CD4-positive, CD25-positive, alpha-beta regulatory T cell (primary cell): ENCODE measurements at regions not wholly inside any gene's neighbourhood (a gene's known extent, or its start where the extent isn't known, plus 50 kb on each side); places are given as distances from the start of the nearest gene placed in this dataset.

Experiments
- ATAC-seq, 2 donors: fragments of 150-1000 bp; cut with Tn5 transposase; one replicate each; pipeline ENCODE4 v1.10.0; 2021; ENCODE audit warnings: low read depth in 2 of 2, moderate number of reproducible peaks in 2 of 2, moderate library complexity in 1 of 2
- DNase-seq, 3 donors: peaks; one replicate each; pipeline versions ENCODE4 v3.0.0 to v3.0.0-alpha.2; 2012 to 2022; ENCODE audit warnings: mixed read lengths in 1 of 3
- H3K27ac ChIP-seq: one replicate; pipeline ENCODE4 v1.7.0; 2013; ENCODE audit warnings: mild to moderate bottlenecking, low read length; ENCODE audit not compliant: insufficient read depth, poor library complexity, severe bottlenecking
- H3K27me3 ChIP-seq: one replicate; pipeline ENCODE4 v1.7.0; 2013; ENCODE audit warnings: low read length; ENCODE audit not compliant: control insufficient read depth, insufficient read depth
- H3K36me3 ChIP-seq: one replicate; pipeline ENCODE4 v1.7.0; 2013; ENCODE audit warnings: mild to moderate bottlenecking, low read length, moderate library complexity; ENCODE audit not compliant: control insufficient read depth, insufficient read depth
- H3K4me1 ChIP-seq: 2 replicates; pipeline ENCODE4 v1.7.0; 2013; ENCODE audit warnings: mild to moderate bottlenecking, low read length; ENCODE audit not compliant: insufficient read depth, control insufficient read depth, poor library complexity, severe bottlenecking
- H3K4me3 ChIP-seq: one replicate; pipeline ENCODE4 v1.7.0; 2013; ENCODE audit warnings: low read depth, mild to moderate bottlenecking, low read length, moderate library complexity
- H3K9me3 ChIP-seq, 2 experiments: 1 replicate in 1 of 2; 2 replicates in 1 of 2; pipeline ENCODE4 v1.7.0; 2013; ENCODE audit warnings: low read length in 2 of 2, mild to moderate bottlenecking in 1 of 2, moderate library complexity in 1 of 2; ENCODE audit not compliant: control insufficient read depth in 2 of 2
- H3K27ac Mint-ChIP-seq, 3 donors: one replicate each; pipeline ENCODE4 v1.8.0; 2020 to 2022; ENCODE audit warnings: mild to moderate bottlenecking in 3 of 3, mixed read lengths in 3 of 3, moderate library complexity in 2 of 3
- H3K27me3 Mint-ChIP-seq: one replicate; pipeline ENCODE4 v1.8.0; 2022; ENCODE audit warnings: mild to moderate bottlenecking, mixed read lengths
- H3K36me3 Mint-ChIP-seq: one replicate; pipeline ENCODE4 v1.8.0; 2020; ENCODE audit warnings: mixed read lengths
- H3K4me1 Mint-ChIP-seq, 4 donors: one replicate each; pipeline ENCODE4 v1.8.0; 2020 to 2022; ENCODE audit warnings: mixed read lengths in 4 of 4, mild to moderate bottlenecking in 1 of 4
- H3K4me3 Mint-ChIP-seq, 4 donors: one replicate each; pipeline ENCODE4 v1.8.0; 2020 to 2022; ENCODE audit warnings: mild to moderate bottlenecking in 4 of 4, mixed read lengths in 4 of 4, moderate library complexity in 3 of 4
- H3K9me3 Mint-ChIP-seq, 7 donors: one replicate each; pipeline ENCODE4 v1.8.0; 2020 to 2022; ENCODE audit warnings: mixed read lengths in 7 of 7, mild to moderate bottlenecking in 3 of 7, moderate library complexity in 2 of 7

DNA sequence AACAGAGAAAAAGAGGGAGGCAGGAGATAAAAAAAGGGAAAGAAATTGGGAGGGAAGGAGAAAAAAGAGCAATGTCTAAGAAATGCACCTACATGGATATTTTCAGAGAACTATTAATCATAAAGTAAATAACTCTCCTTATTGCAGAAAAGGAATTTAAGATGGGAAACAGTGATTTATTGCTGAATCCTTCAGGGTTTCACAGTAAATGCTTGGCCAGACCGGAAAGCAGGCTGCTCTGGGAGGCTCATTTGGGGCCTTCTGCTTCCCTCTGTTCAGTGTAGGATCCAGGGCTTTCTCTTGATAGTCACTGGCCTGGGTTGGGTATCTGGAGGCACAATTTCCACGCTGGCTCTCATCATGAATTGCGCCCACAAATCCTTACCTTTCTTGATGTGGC, 324.3 kb upstream of the SORL1-AS1 start:
- no peak overlapping the region for H3K4me3 Mint-ChIP-seq
- Histone ChIP-seq H3K36me3 (no peaks in the 10 kb centered on the region), H3K27me3 (no peaks in the 10 kb centered on the region), H3K4me1 (no peaks in the 10 kb centered on the region), H3K9me3 (no peaks in the 10 kb centered on the region), H3K4me3 (no peak overlapping the region), H3K27ac (no peak overlapping the region)
- peaks cover 0 to 3% (median 0%) of the 10 kb centered on the region in 7 donors for H3K9me3 Mint-ChIP-seq
- no peaks in the 10 kb centered on the region for H3K36me3 Mint-ChIP-seq
- DNase-seq (no peak), ATAC-seq (no peak)
- no peaks in the 10 kb centered on the region for H3K4me1 Mint-ChIP-seq
- H3K27me3 Mint-ChIP-seq, result no peaks in the 10 kb centered on the region
- H3K27ac Mint-ChIP-seq, result no peak overlapping the region

DNA sequence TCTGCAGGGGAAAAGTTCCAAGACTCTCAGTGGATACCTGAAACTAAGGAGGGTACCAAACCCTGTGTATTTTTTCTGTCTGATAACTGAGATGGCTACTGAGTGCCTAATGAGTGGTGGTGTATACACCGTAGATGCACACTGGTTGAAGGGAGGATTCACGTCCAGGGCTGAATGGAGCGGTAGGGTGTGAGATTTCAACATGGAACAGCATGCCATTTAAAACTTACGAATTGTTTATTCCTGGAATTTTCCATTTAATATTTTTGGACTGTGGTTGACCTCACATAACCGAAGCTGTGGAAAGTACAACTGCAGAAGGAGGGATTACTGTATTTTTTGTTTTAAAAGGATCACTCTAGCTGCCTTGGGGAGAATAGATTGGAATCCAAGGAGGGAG, 322.5 kb upstream of the SORL1-AS1 start:
- H3K9me3 ChIP-seq, result no peaks in the 10 kb centered on the region
- H3K9me3 Mint-ChIP-seq, result peaks cover 0 to 4% (median 0%) of the 10 kb centered on the region in 7 donors
- no peak overlapping the region for H3K27ac ChIP-seq
- no peak overlapping the region for H3K27ac Mint-ChIP-seq
- H3K4me1 ChIP-seq, result no peaks in the 10 kb centered on the region
- no peaks in the 10 kb centered on the region for H3K36me3 ChIP-seq
- H3K4me3 Mint-ChIP-seq, result no peak overlapping the region
- H3K4me3 ChIP-seq, result no peak overlapping the region
- no peaks in the 10 kb centered on the region for H3K27me3 Mint-ChIP-seq
- H3K4me1 Mint-ChIP-seq, result no peaks in the 10 kb centered on the region
- DNase-seq (no peak), ATAC-seq (no peak)
- no peaks in the 10 kb centered on the region for H3K36me3 Mint-ChIP-seq
- H3K27me3 ChIP-seq, result peaks cover 3% of the 10 kb centered on the region

DNA sequence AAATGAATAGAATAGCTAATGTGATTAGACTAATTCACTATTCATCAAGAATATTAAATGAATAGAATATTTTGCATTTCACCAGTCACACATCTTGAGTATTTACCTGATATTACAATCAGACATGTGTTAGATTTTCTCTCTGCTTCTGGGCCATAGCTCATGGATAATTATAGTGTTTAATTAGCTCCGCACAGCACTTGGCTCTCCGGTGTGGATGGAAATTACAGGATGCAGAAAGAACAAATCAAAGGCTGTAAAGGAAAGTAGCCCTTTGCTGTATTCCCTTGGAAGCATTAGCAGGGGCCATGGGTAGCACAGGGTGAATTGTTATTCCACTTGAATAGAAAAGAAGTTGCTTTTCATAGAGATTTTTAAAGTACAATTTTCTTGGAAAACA, 320.3 kb upstream of the SORL1-AS1 start:
- no peaks in the 10 kb centered on the region for H3K4me1 ChIP-seq
- no peaks in the 10 kb centered on the region for H3K36me3 Mint-ChIP-seq
- H3K27me3 Mint-ChIP-seq, result no peaks in the 10 kb centered on the region
- H3K4me1 Mint-ChIP-seq, result no peaks in the 10 kb centered on the region
- no peak overlapping the region for H3K4me3 ChIP-seq
- ATAC-seq (no peak), DNase-seq (no peak)
- no peaks in the 10 kb centered on the region for H3K9me3 ChIP-seq
- H3K27me3 ChIP-seq, result peaks cover 3% of the 10 kb centered on the region
- no peak overlapping the region for H3K27ac Mint-ChIP-seq
- H3K36me3 ChIP-seq, result no peaks in the 10 kb centered on the region
- H3K27ac ChIP-seq, result no peak overlapping the region
- H3K9me3 Mint-ChIP-seq, result peaks cover 0 to 6% (median 0%) of the 10 kb centered on the region in 7 donors
- H3K4me3 Mint-ChIP-seq, result no peak overlapping the region

DNA sequence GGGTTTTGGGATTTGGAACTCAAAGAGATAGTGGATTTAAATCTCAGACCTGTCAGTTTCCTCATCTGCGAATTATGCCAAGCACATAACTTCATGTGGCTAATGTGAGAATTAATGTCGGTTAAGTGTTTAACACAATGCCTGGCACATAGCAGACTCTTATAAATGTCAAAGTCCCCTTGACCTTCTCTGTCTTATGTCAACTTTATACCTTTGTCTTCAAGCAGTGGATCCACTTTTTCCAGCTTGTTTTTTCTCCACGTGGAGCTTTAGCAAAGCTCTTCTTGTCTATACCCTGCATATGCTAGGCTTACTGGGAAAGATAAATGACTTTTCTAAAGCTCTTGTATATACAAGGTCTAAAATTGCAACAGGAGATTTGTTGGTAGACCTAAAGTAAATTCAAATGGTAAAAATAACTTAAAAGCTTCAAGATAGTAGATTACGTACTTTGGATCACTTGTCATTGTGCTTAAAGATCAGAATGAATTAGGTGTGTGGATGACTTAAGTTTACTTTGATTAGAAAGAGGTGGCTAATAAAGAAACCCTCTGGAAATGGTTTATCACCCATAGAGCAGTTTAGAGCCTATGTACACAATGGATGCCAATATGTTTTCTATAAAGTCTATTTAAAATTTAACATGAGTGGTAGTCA, 318.3 kb upstream of the SORL1-AS1 start:
- no peaks in the 10 kb centered on the region for H3K4me1 Mint-ChIP-seq
- H3K27me3 Mint-ChIP-seq, result no peaks in the 10 kb centered on the region
- H3K9me3 Mint-ChIP-seq, result peaks cover 0 to 6% (median 0%) of the 10 kb centered on the region in 7 donors
- H3K4me1 ChIP-seq, result no peaks in the 10 kb centered on the region
- ATAC-seq (no peak), DNase-seq (no peak)
- H3K27me3 ChIP-seq, result peaks cover 3% of the 10 kb centered on the region
- H3K4me3 ChIP-seq, result no peak overlapping the region
- H3K27ac ChIP-seq, result no peak overlapping the region
- no peaks in the 10 kb centered on the region for H3K9me3 ChIP-seq
- H3K27ac Mint-ChIP-seq, result no peak overlapping the region
- no peaks in the 10 kb centered on the region for H3K36me3 Mint-ChIP-seq
- no peak overlapping the region for H3K4me3 Mint-ChIP-seq
- no peaks in the 10 kb centered on the region for H3K36me3 ChIP-seq

DNA sequence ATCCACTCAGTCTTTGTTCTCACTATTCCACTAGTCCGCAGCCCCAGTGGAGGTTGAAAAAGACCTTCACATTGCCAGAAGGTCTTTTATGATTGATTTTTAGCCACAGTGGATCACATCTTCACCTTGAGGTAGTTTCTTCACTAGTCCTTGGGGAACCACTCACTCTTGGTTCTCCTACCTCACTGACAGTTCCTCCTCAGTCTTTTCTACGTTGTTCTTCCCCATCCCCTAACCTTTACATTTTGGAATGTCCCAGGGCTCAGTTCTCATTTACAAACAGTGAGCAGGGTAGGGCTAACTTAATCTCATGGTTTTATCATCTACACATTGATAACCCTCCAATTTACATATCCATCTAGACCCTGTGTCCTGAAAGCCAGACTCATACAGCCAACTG, 316.4 kb upstream of the SORL1-AS1 start:
- H3K27ac Mint-ChIP-seq, result no peak overlapping the region
- H3K4me3 Mint-ChIP-seq, result no peak overlapping the region
- H3K9me3 Mint-ChIP-seq, result peaks cover 0 to 6% (median 0%) of the 10 kb centered on the region in 7 donors
- peaks cover 3% of the 10 kb centered on the region for H3K27me3 ChIP-seq
- H3K9me3 ChIP-seq, result no peaks in the 10 kb centered on the region
- no peaks in the 10 kb centered on the region for H3K27me3 Mint-ChIP-seq
- no peaks in the 10 kb centered on the region for H3K36me3 Mint-ChIP-seq
- no peak for DNase-seq
- no peak overlapping the region for H3K27ac ChIP-seq
- H3K36me3 ChIP-seq, result no peaks in the 10 kb centered on the region
- no peaks in the 10 kb centered on the region for H3K4me1 ChIP-seq
- H3K4me1 Mint-ChIP-seq, result no peaks in the 10 kb centered on the region
- H3K4me3 ChIP-seq, result no peak overlapping the region
- no peak for ATAC-seq

DNA sequence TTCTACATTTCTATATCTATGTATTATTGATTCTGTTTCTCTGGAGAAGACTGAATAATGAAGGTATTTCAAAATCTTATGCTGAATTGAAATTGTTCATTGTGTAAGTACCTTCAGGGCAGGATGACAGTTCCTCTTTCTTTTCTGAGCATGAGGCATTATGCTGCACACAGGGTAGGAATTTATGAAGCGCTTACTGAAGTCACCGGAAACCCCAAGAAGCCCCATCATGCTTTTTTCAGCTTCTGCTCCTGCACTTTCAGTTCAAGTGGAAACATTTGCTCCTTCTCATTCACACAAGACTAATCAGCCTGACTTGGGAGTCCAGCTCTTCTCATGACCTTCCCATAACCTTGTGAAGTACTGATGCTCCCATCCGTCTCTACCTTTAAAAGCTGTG, 314.7 kb upstream of the SORL1-AS1 start:
- H3K4me3 ChIP-seq, result no peak overlapping the region
- ATAC-seq (no peak), DNase-seq (no peak)
- H3K4me3 Mint-ChIP-seq, result no peak overlapping the region
- H3K36me3 Mint-ChIP-seq, result no peaks in the 10 kb centered on the region
- no peaks in the 10 kb centered on the region for H3K4me1 Mint-ChIP-seq
- H3K9me3 Mint-ChIP-seq, result peaks cover 0 to 6% (median 0%) of the 10 kb centered on the region in 7 donors
- H3K9me3 ChIP-seq, result no peaks in the 10 kb centered on the region
- no peak overlapping the region for H3K27ac ChIP-seq
- no peak overlapping the region for H3K27ac Mint-ChIP-seq
- no peaks in the 10 kb centered on the region for H3K4me1 ChIP-seq
- H3K27me3 ChIP-seq, result peaks cover 3% of the 10 kb centered on the region
- no peaks in the 10 kb centered on the region for H3K36me3 ChIP-seq
- no peaks in the 10 kb centered on the region for H3K27me3 Mint-ChIP-seq

DNA sequence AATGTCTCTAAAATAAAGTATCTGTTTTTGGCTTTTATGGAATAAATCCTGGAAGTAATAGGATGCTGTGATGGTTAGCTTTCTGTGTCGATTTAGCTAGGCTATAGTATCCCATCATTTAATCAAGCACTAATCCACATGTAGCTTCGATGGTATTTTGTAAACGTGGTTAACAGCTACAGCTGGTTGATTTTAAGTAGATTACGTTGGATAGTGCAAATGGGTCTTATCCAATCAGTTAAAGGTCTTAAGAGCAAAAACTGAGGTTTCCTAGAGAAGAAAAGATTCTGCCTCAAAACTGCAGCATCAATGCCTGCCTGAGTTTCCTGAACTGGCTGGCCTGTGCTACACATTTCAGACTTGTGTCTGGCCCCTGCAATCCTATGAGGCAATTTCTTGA, 314.2 kb upstream of the SORL1-AS1 start:
- Histone ChIP-seq H3K9me3 (no peaks in the 10 kb centered on the region), H3K4me1 (no peaks in the 10 kb centered on the region), H3K4me3 (no peak overlapping the region), H3K27me3 (peaks cover 3% of the 10 kb centered on the region), H3K36me3 (no peaks in the 10 kb centered on the region), H3K27ac (no peak overlapping the region)
- Mint-ChIP-seq H3K9me3 (peaks cover 0 to 6% (median 0%) of the 10 kb centered on the region in 7 donors), H3K27me3 (no peaks in the 10 kb centered on the region), H3K4me1 (no peaks in the 10 kb centered on the region), H3K4me3 (no peak overlapping the region), H3K27ac (no peak overlapping the region), H3K36me3 (no peaks in the 10 kb centered on the region)
- DNase-seq, result no peak
- no peak for ATAC-seq

GRCh38 chr11:121766166-121766565, 313.4 kb upstream of the SORL1-AS1 start:
- ATAC-seq, result no peak
- Mint-ChIP-seq H3K36me3 (no peaks in the 10 kb centered on the region), H3K4me1 (no peaks in the 10 kb centered on the region)

More at GRCh38 chr11:121766166-121766565, 313.4 kb upstream of the SORL1-AS1 start:
- no peaks in the 10 kb centered on the region for H3K36me3 ChIP-seq
- Mint-ChIP-seq H3K4me3 (no peak overlapping the region), H3K9me3 (peaks cover 0 to 6% (median 0%) of the 10 kb centered on the region in 7 donors), H3K27me3 (no peaks in the 10 kb centered on the region), H3K27ac (no peak overlapping the region)
- no peaks in the 10 kb centered on the region for H3K4me1 ChIP-seq
- DNase-seq, result no peak
- no peak overlapping the region for H3K4me3 ChIP-seq
- H3K27me3 ChIP-seq, result peaks cover 3% of the 10 kb centered on the region
- no peak overlapping the region for H3K27ac ChIP-seq
- H3K9me3 ChIP-seq, result no peaks in the 10 kb centered on the region
